RCC 7860 (cell line): ENCODE measurements at regions not wholly inside any gene's neighbourhood (a gene's known extent, or its start where the extent isn't known, plus 50 kb on each side); places are given as distances from the start of the nearest gene placed in this dataset.
"Not testable (repeated sequence)": the region's sequence is repeated elsewhere in the genome, so short reads cannot be mapped to it uniquely, and the experiment has no call there.

Experiments used
- DNase-seq: peaks from one replicate; pipeline ENCODE4 v3.0.0-alpha.2; 2015; ENCODE audit warnings: low spot score
- FAIRE-seq: peaks from 2 replicates; lab custom pipeline; 2012; peaks lifted over from hg19 to GRCh38; lab: Jason Lieb, UNC

GRCh38 chr4:14151101-14151500, 523.6 kb upstream of the BOD1L1 start:
- no peak for FAIRE-seq
- DNase-seq, result no peak

GRCh38 chr4:14152834-14153519, 525.5 kb upstream of the BOD1L1 start:
- FAIRE-seq, result no peak
- DNase-seq, result no peak

- no peak for DNase-seq
- FAIRE-seq, result no peak
Observed at GRCh38 chr4:14155803-14156202, 528.3 kb upstream of the BOD1L1 start.

- FAIRE-seq (no peak), DNase-seq (no peak)
Observed at GRCh38 chr4:14157262-14157661, 529.7 kb upstream of the BOD1L1 start.

GRCh38 chr4:14165222-14165920, 537.8 kb upstream of the BOD1L1 start:
- FAIRE-seq, result no peak
- no peak for DNase-seq

- DNase-seq (no peak), FAIRE-seq (peak; percentile 17)
Observed at GRCh38 chr4:14167876-14168510, 540.5 kb upstream of the BOD1L1 start.

- DNase-seq, result peak; percentile 89
- peak; percentile 95 for FAIRE-seq
Observed at GRCh38 chr4:14168919-14169318, 541.4 kb upstream of the BOD1L1 start.

- DNase-seq, result peak; percentile 31
Observed at GRCh38 chr4:14169460-14169859, 541.9 kb upstream of the BOD1L1 start.

GRCh38 chr4:14169940-14170339, 542.4 kb upstream of the BOD1L1 start:
- not testable (repeated sequence) for DNase-seq, FAIRE-seq

More at GRCh38 chr4:14169460-14169859, 541.9 kb upstream of the BOD1L1 start:
- no peak for FAIRE-seq

- FAIRE-seq, result no peak
- DNase-seq, result no peak
Observed at GRCh38 chr4:14176613-14177012, 549.1 kb upstream of the BOD1L1 start.

- DNase-seq (no peak), FAIRE-seq (no peak)
Observed at GRCh38 chr4:14177987-14178386, 550.5 kb upstream of the BOD1L1 start.

GRCh38 chr4:14178421-14178820, 550.9 kb upstream of the BOD1L1 start:
- FAIRE-seq (peak; percentile 69), DNase-seq (peak; percentile 46)

- DNase-seq, result no peak
- FAIRE-seq, result no peak
Observed at GRCh38 chr4:14180166-14180565, 552.6 kb upstream of the BOD1L1 start.

- FAIRE-seq, result peak; percentile 80
- peak; percentile 56 for DNase-seq
Observed at GRCh38 chr4:14180983-14181601, 553.6 kb upstream of the BOD1L1 start.

GRCh38 chr4:14182148-14182547, 554.6 kb upstream of the BOD1L1 start:
- FAIRE-seq (no peak), DNase-seq (no peak)

GRCh38 chr4:14184265-14184664, 556.7 kb upstream of the BOD1L1 start:
- DNase-seq, result no peak
- FAIRE-seq, result no peak

- no peak for DNase-seq
- FAIRE-seq, result no peak
Observed at GRCh38 chr4:14184767-14185166, 557.2 kb upstream of the BOD1L1 start.

- DNase-seq (no peak), FAIRE-seq (no peak)
Observed at GRCh38 chr4:14188214-14188613, 560.7 kb upstream of the BOD1L1 start.

GRCh38 chr4:14193601-14194000, 566.1 kb upstream of the BOD1L1 start:
- no peak for DNase-seq
- no peak for FAIRE-seq

GRCh38 chr4:14196131-14196530, 568.6 kb upstream of the BOD1L1 start:
- no peak for FAIRE-seq
- DNase-seq, result no peak

- FAIRE-seq (no peak), DNase-seq (no peak)
Observed at GRCh38 chr4:14215116-14215770, 587.7 kb upstream of the BOD1L1 start.
